IMR-90 (cell line): ENCODE measurements at regions not wholly inside any gene's neighbourhood (a gene's known extent, or its start where the extent isn't known, plus 50 kb on each side); places are given as distances from the start of the nearest gene placed in this dataset.

ENCODE experiments used
- ATAC-seq: fragments of 200-7000 bp; cut with Tn5 transposase; 2 replicates; pipeline ENCODE4 v1.9.1; 2020; ENCODE audit warnings: low read depth, mild to moderate bottlenecking, moderate library complexity
- BruUV-seq: library from RNA; stranded (reverse); fragments of 400-500 nt; replicated peaks from 2 replicates; lab custom pipeline; 2021; lab: Mats Ljungman, UMichigan
- CTCF ChIA-PET: fragments of 300-600 bp; formaldehyde crosslinking; extraction: SDS; loops from one replicate; lab custom pipeline; 2021; ENCODE audit warnings: antibody characterized with exemption; lab: Yijun Ruan, JAX
- POLR2A ChIA-PET: fragments of 300-600 bp; sonication (Branson Sonifier 250); formaldehyde crosslinking; loops from one replicate; lab custom pipeline; 2022; ENCODE audit warnings: antibody characterized with exemption; ENCODE audit not compliant: unreplicated experiment; lab: Charles Lee
- DNase-seq: peaks from one replicate; pipeline ENCODE4 v3.0.0; 2013
- H2AFZ ChIP-seq: replicated peaks from 2 replicates; pipeline ENCODE3; 2013; ENCODE audit warnings: low read length, mild to moderate bottlenecking; ENCODE audit not compliant: poor library complexity
- H2AK5ac ChIP-seq: 2 replicates; pipeline ENCODE4 v1.6.1; 2013; ENCODE audit warnings: low read depth, low read length, inconsistent platforms
- H2AK9ac ChIP-seq: replicated peaks from 2 replicates; pipeline ENCODE3; 2013; ENCODE audit warnings: mild to moderate bottlenecking, low read depth, low read length, moderate library complexity; ENCODE audit not compliant: poor library complexity
- H2BK120ac ChIP-seq: 2 replicates; pipeline ENCODE4 v1.6.1; 2013; ENCODE audit warnings: low read depth, low read length, inconsistent platforms
- H2BK15ac ChIP-seq: 3 replicates; pipeline ENCODE4 v1.6.1; 2013; ENCODE audit warnings: low read depth, low read length, inconsistent platforms
- H2BK20ac ChIP-seq: 2 replicates; pipeline ENCODE4 v1.6.1; 2013; ENCODE audit warnings: low read depth, mild to moderate bottlenecking, inconsistent platforms, low read length, moderate library complexity
- H2BK5ac ChIP-seq: 2 replicates; pipeline ENCODE4 v1.6.1; 2013; ENCODE audit warnings: mild to moderate bottlenecking, low read depth, low read length, inconsistent platforms; ENCODE audit not compliant: poor library complexity, severe bottlenecking
- H3K14ac ChIP-seq: replicated peaks from 2 replicates; pipeline ENCODE4 v1.6.1; 2013; ENCODE audit warnings: low read depth, low read length, inconsistent platforms
- H3K18ac ChIP-seq: 2 replicates; pipeline ENCODE4 v1.6.1; 2013; ENCODE audit warnings: low read depth, low read length, control low read depth
- H3K23ac ChIP-seq: 2 replicates; pipeline ENCODE4 v1.6.1; 2013; ENCODE audit warnings: low read depth, low read length, inconsistent platforms
- H3K27ac ChIP-seq: 2 replicates; pipeline ENCODE4 v1.5.1; 2013; ENCODE audit warnings: mild to moderate bottlenecking, control low read depth, low read length; ENCODE audit not compliant: insufficient read depth
- H3K27me3 ChIP-seq: 2 replicates; pipeline ENCODE4 v1.6.1; 2013; ENCODE audit warnings: low read length; ENCODE audit not compliant: control insufficient read depth, insufficient read depth
- H3K36me3 ChIP-seq: 2 replicates; pipeline ENCODE4 v1.6.1; 2013; ENCODE audit warnings: low read length, mixed read lengths; ENCODE audit not compliant: control insufficient read depth, insufficient read depth
- H3K4ac ChIP-seq: 2 replicates; pipeline ENCODE4 v1.6.1; 2013; ENCODE audit warnings: low read depth, low read length, inconsistent platforms
- H3K4me1 ChIP-seq: 2 replicates; pipeline ENCODE4 v1.6.1; 2013; ENCODE audit warnings: low read length, mixed read lengths; ENCODE audit not compliant: control insufficient read depth, insufficient read depth
- H3K4me2 ChIP-seq: 2 replicates; pipeline ENCODE4 v1.6.1; 2013; ENCODE audit warnings: low read depth, mild to moderate bottlenecking, control low read depth, low read length, moderate library complexity
- H3K4me3 ChIP-seq: 2 replicates; pipeline ENCODE4 v1.5.1; 2013; ENCODE audit warnings: low read depth, mild to moderate bottlenecking, control low read depth, low read length, moderate library complexity; ENCODE audit not compliant: insufficient read depth
- H3K56ac ChIP-seq: 2 replicates; pipeline ENCODE4 v1.6.1; 2013; ENCODE audit warnings: low read length, inconsistent platforms; ENCODE audit not compliant: insufficient read depth; ENCODE audit errors: extremely low read depth
- H3K79me1 ChIP-seq, 2 experiments: 2 replicates each; pipeline ENCODE4 v1.6.1; 2013; ENCODE audit warnings: low read length in 2 of 2, inconsistent platforms in 1 of 2, low read depth in 1 of 2
- H3K9ac ChIP-seq: 2 replicates; pipeline ENCODE4 v1.6.1; 2013; ENCODE audit warnings: low read depth, low read length, control low read depth
- H3K9me1 ChIP-seq: 2 replicates; pipeline ENCODE4 v1.6.1; 2013; ENCODE audit warnings: low read length, inconsistent platforms; ENCODE audit not compliant: insufficient read depth
- H3K9me3 ChIP-seq: 2 replicates; pipeline ENCODE4 v1.6.1; 2013; ENCODE audit warnings: low read length; ENCODE audit not compliant: control insufficient read depth, insufficient read depth
- H4K20me1 ChIP-seq: 2 replicates; pipeline ENCODE4 v1.6.1; 2013; ENCODE audit warnings: low read length, inconsistent platforms; ENCODE audit not compliant: insufficient read depth
- H4K5ac ChIP-seq: 2 replicates; pipeline ENCODE4 v1.6.1; 2013; ENCODE audit warnings: mild to moderate bottlenecking, low read depth, low read length, control low read depth
- H4K8ac ChIP-seq, 2 experiments: 2 replicates each; pipeline ENCODE4 v1.6.1; 2013; ENCODE audit warnings: low read depth in 2 of 2, low read length in 2 of 2, control low read depth in 1 of 2, inconsistent platforms in 1 of 2
- H4K91ac ChIP-seq: 2 replicates; pipeline ENCODE4 v1.6.1; 2013; ENCODE audit warnings: low read depth, low read length, inconsistent platforms; ENCODE audit not compliant: insufficient read depth
- BHLHE40 ChIP-seq: fragments of 150-350 bp; IDR thresholded peaks from 2 replicates; pipeline ENCODE4 v1.6.1; 2016; ENCODE audit warnings: mild to moderate bottlenecking, low read depth, low read length
- CHD1 ChIP-seq: IDR thresholded peaks from 2 replicates; pipeline ENCODE4 v1.6.1; 2012; ENCODE audit warnings: low read depth, low read length, improper control_type of control experiment
- MAFK ChIP-seq: IDR thresholded peaks from 2 replicates; pipeline ENCODE4 v1.6.1; 2012; ENCODE audit warnings: low read depth, low read length, improper control_type of control experiment
- POLR2A ChIP-seq: IDR thresholded peaks from 2 replicates; pipeline ENCODE4 v1.6.1; 2012; ENCODE audit warnings: mild to moderate bottlenecking, low read depth, low read length
- RFX5 ChIP-seq: IDR thresholded peaks from 2 replicates; pipeline ENCODE4 v1.8.0; 2012; ENCODE audit warnings: low read depth, mild to moderate bottlenecking, low read length, moderate library complexity
- WGBS, 2 experiments: methylation state at CpG; one replicate each; pipeline versions ENCODE4 v1.1.5 to v1.1.7; 2013; ENCODE audit warnings: missing lambda C conversion rate in 2 of 2; ENCODE audit not compliant: insufficient read length in 1 of 2; ENCODE audit errors: extremely low coverage in 2 of 2; 5-methylcytosine and 5-hydroxymethylcytosine counted together
- dilution Hi-C: fragments of 300-500 bp; cut with HindIII; formaldehyde crosslinking; loops from one replicate; pipeline ENCODE4 v1.14.3; 2018; ENCODE audit warnings: low sequenced_read_pairs; ENCODE audit not compliant: unreplicated experiment
- in situ Hi-C: fragments of 300-500 bp; cut with MboI; formaldehyde crosslinking; loops from 3 replicates; pipeline ENCODE4 v1.14.3; 2019; ENCODE audit warnings: low sequenced_read_pairs, inconsistent platforms, mixed read lengths
- intact Hi-C: fragments of 100-400 bp; cut with micrococcal nuclease; formaldehyde crosslinking; loops from 2 replicates; pipeline ENCODE4 v1.10.0; 2022
- TF ChIP-seq, protein P1 (sequence below): fragments of 150-350 bp; IDR thresholded peaks from 2 replicates; pipeline ENCODE4 v1.6.1; 2017; ENCODE audit warnings: mild to moderate bottlenecking, antibody characterized with exemption, low read length, low read depth

DNA sequence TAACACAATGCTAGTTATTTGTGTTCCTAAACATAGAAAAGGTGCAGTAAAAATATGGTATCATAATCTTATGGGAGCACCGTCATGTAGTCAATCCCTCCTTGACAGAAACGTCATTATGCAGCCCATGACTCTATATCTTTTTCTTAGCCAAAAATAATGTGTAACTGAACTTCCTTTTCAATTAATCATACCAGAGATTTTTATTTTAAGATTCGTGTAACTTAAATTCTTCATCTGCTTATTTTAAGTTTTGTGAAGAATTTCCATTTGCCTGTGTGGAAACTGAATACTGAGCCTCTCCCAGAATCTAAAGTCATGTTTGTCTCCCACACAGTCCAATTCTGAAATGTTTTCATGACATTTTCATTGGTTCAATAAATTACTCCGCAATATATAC is 699.1 kb downstream of the KCNA4 start:
- Histone ChIP-seq H3K4me1 (peaks cover 27% of the 10 kb centered on the region; the same call in 1 of the 2 replicates), H3K79me1 (peaks cover 14 to 18% of the 10 kb centered on the region in 2 experiments; a peak in 3 of 4 replicates), H2BK15ac (peak overlapping the region; percentile 63), H3K9me1 (peaks cover 3% of the 10 kb centered on the region), H2AK9ac (no peak overlapping the region), H3K23ac (peak overlapping the region; percentile 82; the same call in 1 of the 2 replicates), H3K4me3 (peak overlapping the region; percentile 21; the same call in 1 of the 2 replicates), H3K14ac (peak overlapping the region; percentile 83), H3K9me3 (no peaks in the 10 kb centered on the region), H3K27ac (peak overlapping the region; percentile 95), H2BK20ac (peak overlapping the region; percentile 89), H2BK120ac (peak overlapping the region; percentile 93), H3K27me3 (no peaks in the 10 kb centered on the region), H4K5ac (peak overlapping the region; percentile 100), H3K4me2 (peak overlapping the region; percentile 87), H3K9ac (peak overlapping the region; percentile 77; the same call in 1 of the 2 replicates), H4K20me1 (no peaks in the 10 kb centered on the region), H4K91ac (peak overlapping the region; percentile 87), H2BK5ac (peak overlapping the region; percentile 94), H3K18ac (peak overlapping the region; percentile 100), H4K8ac (peak overlapping the region; percentile 90 to 91), H3K56ac (peak overlapping the region; percentile 76), H2AK5ac (peak overlapping the region; percentile 66; the same call in 1 of the 2 replicates), H3K36me3 (peaks cover 1% of the 10 kb centered on the region; the same call in 1 of the 2 replicates), H2AFZ (no peak overlapping the region), H3K4ac (peak overlapping the region; percentile 88)
- POLR2A ChIA-PET: no interaction called here
- DNase-seq (peak; percentile 73), ATAC-seq (peak; percentile 7)
- TF ChIP-seq, protein P1, sequence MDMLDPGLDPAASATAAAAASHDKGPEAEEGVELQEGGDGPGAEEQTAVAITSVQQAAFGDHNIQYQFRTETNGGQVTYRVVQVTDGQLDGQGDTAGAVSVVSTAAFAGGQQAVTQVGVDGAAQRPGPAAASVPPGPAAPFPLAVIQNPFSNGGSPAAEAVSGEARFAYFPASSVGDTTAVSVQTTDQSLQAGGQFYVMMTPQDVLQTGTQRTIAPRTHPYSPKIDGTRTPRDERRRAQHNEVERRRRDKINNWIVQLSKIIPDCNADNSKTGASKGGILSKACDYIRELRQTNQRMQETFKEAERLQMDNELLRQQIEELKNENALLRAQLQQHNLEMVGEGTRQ: no peak
- TF ChIP-seq POLR2A (no peak), BHLHE40 (no peak), CHD1 (no peak), MAFK (no peak), RFX5 (no peak)
- CTCF ChIA-PET: no interaction called here
- intact Hi-C loops: no loop called here
- dilution Hi-C loops: no loop called here
- in situ Hi-C loops: no loop called here
- BruUV-seq: TSS peak; percentile 80
- whole genome bisulfite sequencing, 2 experiments: no CpG with 5 or more reads among the region's 4 CpGs
